HepG2 (cell line): ENCODE measurements at regions not wholly inside any gene's neighbourhood (a gene's known extent, or its start where the extent isn't known, plus 50 kb on each side); places are given as distances from the start of the nearest gene placed in this dataset.

Source experiments
- PHF20 ChIP-seq: sonication (generic); formaldehyde crosslinking; IDR thresholded peaks from 2 replicates; pipeline ENCODE4 v1.5.0; 2020; ENCODE audit warnings: mild to moderate bottlenecking, missing genetic modification reagents
- XRCC5 ChIP-seq: fragments of 200-400 bp; formaldehyde crosslinking; optimal IDR thresholded peaks from 2 replicates; pipeline ENCODE3; 2017; ENCODE audit warnings: mild to moderate bottlenecking, low read length
- ZFP91 ChIP-seq: sonication (generic); formaldehyde crosslinking; IDR thresholded peaks from 2 replicates; pipeline ENCODE4 v1.9.0; 2022; ENCODE audit warnings: missing genetic modification reagents, mild to moderate bottlenecking, borderline replicate concordance
- ZNF441 ChIP-seq: sonication (generic); formaldehyde crosslinking; IDR thresholded peaks from 2 replicates; pipeline ENCODE4 v1.7.0; 2021; ENCODE audit warnings: missing genetic modification reagents, borderline replicate concordance

- TF ChIP-seq PHF20 (CRISPR knock-in tag) (no peak), ZNF441 (CRISPR knock-in tag) (no peak), ZFP91 (CRISPR knock-in tag) (no peak), XRCC5 (no peak)
Observed at GRCh38 chr21:39014747-39015146, 168.5 kb downstream of the PSMG1 start.
